Neural crest cell (in vitro differentiated cells): ENCODE measurements at regions not wholly inside any gene's neighbourhood (a gene's known extent, or its start where the extent isn't known, plus 50 kb on each side); places are given as distances from the start of the nearest gene placed in this dataset.

Experiments
- DNase-seq: peaks from one replicate; pipeline ENCODE4 v3.0.0; 2021; ENCODE audit warnings: low read depth, mixed read lengths, low spot score
- H3K27ac Mint-ChIP-seq: one replicate; pipeline ENCODE4 v1.8.0; 2021; ENCODE audit warnings: mild to moderate bottlenecking, mixed read lengths; ENCODE audit not compliant: unreplicated experiment
- H3K27me3 Mint-ChIP-seq: 2 replicates; pipeline ENCODE4 v1.8.0; 2021; ENCODE audit warnings: low read depth, mild to moderate bottlenecking, mixed read lengths
- H3K36me3 Mint-ChIP-seq: 2 replicates; pipeline ENCODE4 v1.8.0; 2021; ENCODE audit warnings: low read depth, mild to moderate bottlenecking, mixed read lengths
- H3K4me1 Mint-ChIP-seq: 2 replicates; pipeline ENCODE4 v1.8.0; 2021; ENCODE audit warnings: mixed read lengths
- H3K4me3 Mint-ChIP-seq: one replicate; pipeline ENCODE4 v1.8.0; 2021; ENCODE audit warnings: mild to moderate bottlenecking, mixed read lengths
- H3K9me3 Mint-ChIP-seq: 2 replicates; pipeline ENCODE4 v1.8.0; 2021; ENCODE audit warnings: mixed read lengths
- CTCF ChIP-seq: fragments of 200-600 bp; sonication (generic); conservative IDR thresholded peaks from 2 replicates; pipeline ENCODE4 v1.5.0; 2021; ENCODE audit warnings: antibody characterized with exemption, mild to moderate bottlenecking

DNA sequence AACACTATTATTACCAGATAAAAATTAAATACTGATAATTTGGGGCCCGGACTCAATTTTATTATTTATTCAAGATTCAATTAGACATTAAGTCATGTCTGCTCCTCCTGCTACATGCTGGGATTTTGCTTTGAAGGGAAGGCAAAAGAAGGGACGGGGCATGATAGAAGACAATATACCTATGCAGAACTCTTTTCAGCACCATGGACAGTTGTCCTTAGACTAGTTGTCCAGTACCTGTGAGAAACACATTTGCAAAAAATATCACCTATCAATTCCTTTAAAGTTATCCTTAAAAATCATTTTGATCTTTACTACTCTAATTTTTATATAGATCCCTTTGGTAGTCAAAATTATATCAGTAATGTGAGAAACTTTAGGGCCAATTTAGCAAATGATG, 100.2 kb upstream of the SULT1C3 start:
- no peaks in the 10 kb centered on the region for H3K9me3 Mint-ChIP-seq
- H3K4me3 Mint-ChIP-seq, result no peak overlapping the region
- H3K4me1 Mint-ChIP-seq, result no peaks in the 10 kb centered on the region
- TF ChIP-seq CTCF, result no peak
- no peak overlapping the region for H3K27ac Mint-ChIP-seq
- peaks cover 8% of the 10 kb centered on the region for H3K27me3 Mint-ChIP-seq
- no peak for DNase-seq
- H3K36me3 Mint-ChIP-seq, result no peaks in the 10 kb centered on the region

GRCh38 chr2:108145557-108146326, 94.0 kb upstream of the SULT1C3 start:
- Mint-ChIP-seq H3K27ac (no peak overlapping the region), H3K4me1 (no peaks in the 10 kb centered on the region)

GRCh38 chr2:108148555-108148954, 91.2 kb upstream of the SULT1C3 start:
- no peak for DNase-seq
- Mint-ChIP-seq H3K4me1 (peaks cover 6% of the 10 kb centered on the region), H3K4me3 (no peak overlapping the region), H3K27me3 (peaks cover 2% of the 10 kb centered on the region), H3K27ac (no peak overlapping the region), H3K36me3 (no peaks in the 10 kb centered on the region), H3K9me3 (no peaks in the 10 kb centered on the region)
- no peak for TF ChIP-seq CTCF

More at GRCh38 chr2:108145557-108146326, 94.0 kb upstream of the SULT1C3 start:
- Mint-ChIP-seq H3K27me3 (peaks cover 5% of the 10 kb centered on the region), H3K9me3 (no peaks in the 10 kb centered on the region), H3K36me3 (no peaks in the 10 kb centered on the region), H3K4me3 (no peak overlapping the region)
- no peak for TF ChIP-seq CTCF
- no peak for DNase-seq

DNA sequence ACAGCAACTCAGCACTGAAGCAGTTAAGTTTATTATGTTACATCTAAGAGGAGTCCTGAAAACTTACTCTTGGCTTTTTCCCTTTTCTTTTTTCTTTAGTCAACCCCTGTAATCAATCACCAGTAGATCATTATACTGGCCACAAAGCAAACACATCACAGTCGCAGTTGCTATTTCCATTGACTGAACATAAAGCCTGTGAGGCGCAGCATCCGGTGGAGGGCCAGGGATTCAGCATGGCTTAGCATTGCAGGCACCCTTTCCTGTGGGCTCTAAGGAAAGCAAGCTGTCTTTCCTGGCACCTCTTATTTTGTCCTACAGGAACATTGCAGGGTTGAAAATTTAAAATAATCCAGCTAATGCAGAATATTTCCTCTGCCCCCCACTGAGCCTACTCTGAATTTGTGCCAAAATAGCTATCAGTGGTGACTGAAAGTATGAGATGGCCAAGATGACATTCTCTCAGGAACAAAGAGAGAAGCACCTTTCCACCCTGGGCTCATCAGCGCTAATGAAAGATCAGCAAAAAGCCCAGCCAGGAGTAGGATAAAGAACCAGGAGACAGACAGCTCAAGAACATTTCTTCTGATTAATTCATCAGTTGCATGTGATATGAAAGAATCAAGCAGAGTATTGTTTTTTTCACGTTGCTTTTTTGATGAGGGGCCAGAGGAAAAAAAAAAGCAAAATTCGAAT, 85.3 kb upstream of the SULT1C3 start:
- Mint-ChIP-seq H3K36me3 (no peaks in the 10 kb centered on the region), H3K4me3 (peak overlapping the region; percentile 48), H3K27ac (peak overlapping the region; percentile 81), H3K9me3 (no peaks in the 10 kb centered on the region), H3K4me1 (peaks cover 25% of the 10 kb centered on the region), H3K27me3 (peaks cover 4% of the 10 kb centered on the region)
- TF ChIP-seq CTCF, result no peak
- no peak for DNase-seq

DNA sequence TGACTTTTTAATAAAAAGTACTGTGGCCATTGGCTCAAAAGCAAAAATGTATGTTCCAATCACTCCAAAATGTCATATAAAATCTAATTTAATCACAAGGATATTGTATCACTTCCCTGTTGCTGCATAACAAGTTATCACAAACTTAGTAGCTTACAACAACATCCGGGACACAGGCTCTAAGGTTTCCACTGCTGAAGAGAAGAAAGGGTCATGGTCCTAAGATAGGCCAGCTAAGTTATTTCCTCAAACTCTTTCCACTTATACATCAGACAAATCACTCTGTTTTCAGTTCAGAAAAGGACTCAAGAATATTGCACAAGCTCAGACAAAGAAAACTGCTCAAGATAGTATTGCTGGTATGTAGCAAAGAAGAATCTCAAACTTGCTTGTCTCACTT, 78.5 kb upstream of the SULT1C3 start:
- Mint-ChIP-seq H3K9me3 (no peaks in the 10 kb centered on the region), H3K27me3 (peaks cover 4% of the 10 kb centered on the region), H3K36me3 (no peaks in the 10 kb centered on the region), H3K4me1 (peaks cover 10% of the 10 kb centered on the region), H3K4me3 (no peak overlapping the region), H3K27ac (peak overlapping the region; percentile 75)
- no peak for TF ChIP-seq CTCF
- DNase-seq, result no peak
